GM23338 (cell line): ENCODE measurements at regions not wholly inside any gene's neighbourhood (a gene's known extent, or its start where the extent isn't known, plus 50 kb on each side); places are given as distances from the start of the nearest gene placed in this dataset.

ENCODE experiments used
- ATAC-seq: fragments of 200-7000 bp; cut with Tn5 transposase; 3 replicates; pipeline ENCODE4 v1.9.1; 2020
- DNase-seq: peaks from one replicate; pipeline ENCODE4 v3.0.0-alpha.2; 2015; ENCODE audit warnings: low spot score
- H2AFZ ChIP-seq: fragments of 200-600 bp; sonication (generic); 2 replicates; pipeline ENCODE4 v1.8.0; 2016; ENCODE audit warnings: antibody characterized with exemption, mild to moderate bottlenecking, moderate library complexity
- H3F3A ChIP-seq: fragments of 200-600 bp; sonication (generic); replicated peaks from 2 replicates; pipeline ENCODE4 v1.8.0; 2017; ENCODE audit warnings: antibody characterized with exemption, mixed run types, low read depth
- H3K27ac ChIP-seq: fragments of 200-600 bp; sonication (generic); 2 replicates; pipeline ENCODE4 v1.6.1; 2016; ENCODE audit warnings: low read depth
- H3K27me3 ChIP-seq: fragments of 200-600 bp; sonication (generic); 2 replicates; pipeline ENCODE4 v1.8.0; 2016; ENCODE audit warnings: mild to moderate bottlenecking, mixed run types, moderate library complexity; ENCODE audit not compliant: insufficient read depth
- H3K36me3 ChIP-seq: fragments of 200-600 bp; sonication (generic); 2 replicates; pipeline ENCODE4 v1.8.0; 2016; ENCODE audit warnings: mild to moderate bottlenecking; ENCODE audit not compliant: insufficient read depth
- H3K4me1 ChIP-seq: fragments of 200-600 bp; sonication (generic); 2 replicates; pipeline ENCODE4 v1.8.0; 2016; ENCODE audit warnings: mild to moderate bottlenecking, moderate library complexity; ENCODE audit not compliant: insufficient read depth
- H3K4me2 ChIP-seq: fragments of 200-600 bp; sonication (generic); 2 replicates; pipeline ENCODE4 v1.7.1; 2017; ENCODE audit warnings: mixed run types
- H3K4me3 ChIP-seq: fragments of 200-600 bp; sonication (generic); 2 replicates; pipeline ENCODE4 v1.6.1; 2016; ENCODE audit warnings: mixed run types
- H3K79me2 ChIP-seq: fragments of 200-600 bp; sonication (generic); replicated peaks from 2 replicates; pipeline ENCODE4 v1.8.0; 2017; ENCODE audit warnings: mild to moderate bottlenecking; ENCODE audit not compliant: insufficient read depth
- H3K9me2 ChIP-seq: fragments of 200-600 bp; sonication (generic); 2 replicates; pipeline ENCODE4 v1.8.0; 2017; ENCODE audit not compliant: insufficient read depth
- H4K20me1 ChIP-seq: fragments of 200-600 bp; sonication (generic); replicated peaks from 2 replicates; pipeline ENCODE4 v1.8.0; 2017; ENCODE audit warnings: mild to moderate bottlenecking; ENCODE audit not compliant: insufficient read depth
- H3K27ac Mint-ChIP-seq: 2 replicates; pipeline ENCODE4 v1.8.0; 2020; ENCODE audit warnings: inconsistent platforms, mild to moderate bottlenecking, moderate library complexity, mixed read lengths
- H3K27me3 Mint-ChIP-seq: 3 replicates; pipeline ENCODE4 v1.8.0; 2022; ENCODE audit warnings: low read depth, mild to moderate bottlenecking, moderate library complexity, mixed read lengths, inconsistent platforms; ENCODE audit not compliant: insufficient read depth, poor library complexity
- H3K36me3 Mint-ChIP-seq: 3 replicates; pipeline ENCODE4 v1.8.0; 2021; ENCODE audit warnings: low read depth, mild to moderate bottlenecking, inconsistent platforms, moderate library complexity, mixed read lengths
- H3K4me1 Mint-ChIP-seq: 3 replicates; pipeline ENCODE4 v1.8.0; 2020; ENCODE audit warnings: mild to moderate bottlenecking, inconsistent platforms, mixed read lengths
- H3K4me3 Mint-ChIP-seq: 3 replicates; pipeline ENCODE4 v1.8.0; 2021; ENCODE audit warnings: moderate library complexity, mild to moderate bottlenecking, inconsistent platforms, mixed read lengths
- H3K9me3 Mint-ChIP-seq: 3 replicates; pipeline ENCODE4 v1.8.0; 2020; ENCODE audit warnings: moderate library complexity, mild to moderate bottlenecking, inconsistent platforms, mixed read lengths
- CREB1 ChIP-seq: fragments of 250-450 bp; sonication (Bioruptor Pico); IDR thresholded peaks from 2 replicates; pipeline ENCODE4 v1.5.0; 2020; ENCODE audit warnings: low read depth, mild to moderate bottlenecking, moderate library complexity
- ETS1 ChIP-seq: IDR thresholded peaks from 2 replicates; pipeline ENCODE4 v1.6.1; 2016; ENCODE audit warnings: antibody characterized with exemption
- EZH2 ChIP-seq: fragments of 200-600 bp; sonication (generic); IDR thresholded peaks from one replicate; pipeline ENCODE4 v1.8.0; 2017; ENCODE audit warnings: antibody characterized with exemption, mild to moderate bottlenecking, low read depth; ENCODE audit not compliant: unreplicated experiment
- EZH2phosphoT487 ChIP-seq: fragments of 200-600 bp; sonication (generic); IDR thresholded peaks from one replicate; pipeline ENCODE4 v1.8.1; 2018; ENCODE audit warnings: antibody characterized with exemption; ENCODE audit not compliant: unreplicated experiment
- JUNB ChIP-seq: IDR thresholded peaks from one replicate; pipeline ENCODE4 v1.6.1; 2016; ENCODE audit warnings: antibody characterized with exemption; ENCODE audit not compliant: unreplicated experiment
- POLR2AphosphoS5 ChIP-seq: IDR thresholded peaks from 2 replicates; pipeline ENCODE4 v1.6.1; 2016; ENCODE audit warnings: antibody characterized with exemption, low read depth
- REST ChIP-seq: IDR thresholded peaks from one replicate; pipeline ENCODE4 v1.6.1; 2018; ENCODE audit warnings: antibody characterized with exemption; ENCODE audit not compliant: unreplicated experiment
- STAT1 ChIP-seq: IDR thresholded peaks from one replicate; pipeline ENCODE4 v1.6.1; 2016; ENCODE audit warnings: antibody characterized with exemption; ENCODE audit not compliant: unreplicated experiment
- ZNF114 ChIP-seq: fragments of 250-450 bp; sonication (Bioruptor Pico); IDR thresholded peaks from 2 replicates; pipeline ENCODE4 v1.5.0; 2020; ENCODE audit warnings: mild to moderate bottlenecking, moderate library complexity
- ZNF331 ChIP-seq: fragments of 250-450 bp; sonication (Bioruptor Pico); IDR thresholded peaks from 2 replicates; pipeline ENCODE4 v1.5.0; 2020; ENCODE audit warnings: low read depth, mild to moderate bottlenecking, moderate library complexity
- TF ChIP-seq, protein P1 (sequence below), 2 experiments: fragments of 200-600 bp in 1 of 2; sonication (generic) in 1 of 2; conservative IDR thresholded peaks; 2 replicates each; pipeline versions ENCODE4 v1.5.1 to v1.6.1; 2016 to 2017; ENCODE audit warnings: antibody characterized with exemption in 2 of 2, low read depth in 2 of 2, mild to moderate bottlenecking in 2 of 2, moderate library complexity in 1 of 2

GRCh38 chr11:112613051-112613972 lies 347.9 kb upstream of the NCAM1 start:
- no peaks in the 10 kb centered on the region for H4K20me1 ChIP-seq
- H3K36me3 ChIP-seq = no peaks in the 10 kb centered on the region
- H3K27ac ChIP-seq = no peak overlapping the region
- H3K4me2 ChIP-seq = no peak overlapping the region
- no peak overlapping the region for H3K4me3 ChIP-seq
- TF ChIP-seq EZH2phosphoT487 (no peak), CREB1 (CRISPR knock-in tag) (no peak), EZH2 (no peak), ZNF114 (CRISPR knock-in tag) (no peak), ZNF331 (CRISPR knock-in tag) (no peak), ETS1 (no peak), STAT1 (no peak), JUNB (no peak), POLR2AphosphoS5 (no peak), REST (no peak)
- TF ChIP-seq, protein P1, sequence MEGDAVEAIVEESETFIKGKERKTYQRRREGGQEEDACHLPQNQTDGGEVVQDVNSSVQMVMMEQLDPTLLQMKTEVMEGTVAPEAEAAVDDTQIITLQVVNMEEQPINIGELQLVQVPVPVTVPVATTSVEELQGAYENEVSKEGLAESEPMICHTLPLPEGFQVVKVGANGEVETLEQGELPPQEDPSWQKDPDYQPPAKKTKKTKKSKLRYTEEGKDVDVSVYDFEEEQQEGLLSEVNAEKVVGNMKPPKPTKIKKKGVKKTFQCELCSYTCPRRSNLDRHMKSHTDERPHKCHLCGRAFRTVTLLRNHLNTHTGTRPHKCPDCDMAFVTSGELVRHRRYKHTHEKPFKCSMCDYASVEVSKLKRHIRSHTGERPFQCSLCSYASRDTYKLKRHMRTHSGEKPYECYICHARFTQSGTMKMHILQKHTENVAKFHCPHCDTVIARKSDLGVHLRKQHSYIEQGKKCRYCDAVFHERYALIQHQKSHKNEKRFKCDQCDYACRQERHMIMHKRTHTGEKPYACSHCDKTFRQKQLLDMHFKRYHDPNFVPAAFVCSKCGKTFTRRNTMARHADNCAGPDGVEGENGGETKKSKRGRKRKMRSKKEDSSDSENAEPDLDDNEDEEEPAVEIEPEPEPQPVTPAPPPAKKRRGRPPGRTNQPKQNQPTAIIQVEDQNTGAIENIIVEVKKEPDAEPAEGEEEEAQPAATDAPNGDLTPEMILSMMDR (conservative IDR thresholded peaks at IDR 0.05; ENCODE audit: low read depth in 2 of 2) = no peak
- Mint-ChIP-seq H3K27ac (no peak overlapping the region), H3K4me1 (peaks cover 17% of the 10 kb centered on the region), H3K36me3 (no peaks in the 10 kb centered on the region), H3K4me3 (no peak overlapping the region), H3K27me3 (no peaks in the 10 kb centered on the region), H3K9me3 (no peaks in the 10 kb centered on the region)
- DNase-seq = no peak
- H3K27me3 ChIP-seq = no peaks in the 10 kb centered on the region
- H2AFZ ChIP-seq = no peak overlapping the region
- no peaks in the 10 kb centered on the region for H3K79me2 ChIP-seq
- H3F3A ChIP-seq = no peaks in the 10 kb centered on the region
- peaks cover 10% of the 10 kb centered on the region; the same call in 1 of the 2 replicates for H3K4me1 ChIP-seq
- ATAC-seq = no peak
- peaks cover 3% of the 10 kb centered on the region; the same call in 1 of the 2 replicates for H3K9me2 ChIP-seq
